H1 (cell line): ENCODE measurements at regions not wholly inside any gene's neighbourhood (a gene's known extent, or its start where the extent isn't known, plus 50 kb on each side); places are given as distances from the start of the nearest gene placed in this dataset.

Experiments used
- CTCF ChIA-PET: fragments of 300-600 bp; sonication (Branson Sonifier 250); formaldehyde crosslinking; loops from one replicate; lab custom pipeline; 2021; ENCODE audit not compliant: partially characterized antibody; lab: Charles Lee
- POLR2A ChIA-PET: fragments of 300-600 bp; sonication (Branson Sonifier 250); formaldehyde crosslinking; loops from one replicate; lab custom pipeline; 2021; ENCODE audit warnings: inconsistent platforms; ENCODE audit not compliant: partially characterized antibody; lab: Charles Lee
- DNase-seq, 2 experiments: peaks; one replicate each; pipeline versions ENCODE4 v3.0.0 to v3.0.0-alpha.2; 2010 to 2022; ENCODE audit warnings: low spot score in 2 of 2, low read depth in 1 of 2, mixed read lengths in 1 of 2
- FAIRE-seq: peaks from 2 replicates; lab custom pipeline; 2011; peaks lifted over from hg19 to GRCh38; lab: Jason Lieb, UNC
- H2AFZ ChIP-seq: 2 replicates; pipeline ENCODE4 v1.8.1; 2012; ENCODE audit warnings: low read length, inconsistent platforms
- H2AK5ac ChIP-seq: 2 replicates; pipeline ENCODE4 v1.6.1; 2013; ENCODE audit warnings: low read depth, low read length
- H2BK120ac ChIP-seq: replicated peaks from 2 replicates; pipeline ENCODE3; 2013; ENCODE audit warnings: low read depth, low read length, inconsistent platforms
- H2BK12ac ChIP-seq: 2 replicates; pipeline ENCODE4 v1.6.1; 2013; ENCODE audit warnings: low read depth, low read length
- H2BK15ac ChIP-seq: 2 replicates; pipeline ENCODE4 v1.6.1; 2013; ENCODE audit warnings: low read length
- H2BK20ac ChIP-seq: 2 replicates; pipeline ENCODE4 v1.6.1; 2013; ENCODE audit warnings: low read length
- H2BK5ac ChIP-seq: 2 replicates; pipeline ENCODE4 v1.6.1; 2013; ENCODE audit warnings: low read depth, low read length
- H3K14ac ChIP-seq: 2 replicates; pipeline ENCODE4 v1.6.1; 2013; ENCODE audit warnings: inconsistent platforms; ENCODE audit not compliant: insufficient read length
- H3K18ac ChIP-seq: 2 replicates; pipeline ENCODE4 v1.6.1; 2013; ENCODE audit warnings: low read length; ENCODE audit errors: extremely low read depth
- H3K23ac ChIP-seq: 2 replicates; pipeline ENCODE4 v1.6.1; 2013; ENCODE audit warnings: inconsistent platforms; ENCODE audit not compliant: insufficient read length
- H3K23me2 ChIP-seq: 2 replicates; pipeline ENCODE4 v1.6.1; 2013; ENCODE audit warnings: low read depth, low read length
- H3K27ac ChIP-seq: 2 replicates; pipeline ENCODE4 v1.6.1; 2011; ENCODE audit warnings: low read depth, low read length, inconsistent platforms
- H3K27me3 ChIP-seq, 4 experiments: replicated peaks in 1 of 4; 1 replicate in 1 of 4; 2 replicates in 3 of 4; pipeline versions ENCODE4 v1.6.1 to v1.8.1; 2011 to 2013; ENCODE audit warnings: low read length in 3 of 4, mild to moderate bottlenecking in 3 of 4, inconsistent platforms in 2 of 4, mixed read lengths in 2 of 4, moderate library complexity in 1 of 4; ENCODE audit not compliant: control insufficient read depth in 3 of 4, insufficient read depth in 3 of 4; ENCODE audit errors: extremely low read depth in 1 of 4
- H3K36me3 ChIP-seq, 4 experiments: 2 replicates each; pipeline versions ENCODE4 v1.6.1 to v1.8.1; 2011 to 2013; ENCODE audit warnings: mild to moderate bottlenecking in 4 of 4, low read length in 3 of 4, moderate library complexity in 2 of 4, control low read depth in 1 of 4, inconsistent platforms in 1 of 4; ENCODE audit not compliant: insufficient read depth in 4 of 4, control insufficient read depth in 2 of 4
- H3K4ac ChIP-seq: replicated peaks from 2 replicates; pipeline ENCODE3; 2013; ENCODE audit warnings: low read length, low read depth, mixed read lengths, inconsistent platforms; ENCODE audit not compliant: insufficient read length
- H3K4me1 ChIP-seq, 4 experiments: replicated peaks in 1 of 4; 1 replicate in 1 of 4; 2 replicates in 3 of 4; pipeline versions ENCODE4 v1.6.1 to v1.8.1; 2011 to 2013; ENCODE audit warnings: low read length in 3 of 4, inconsistent platforms in 2 of 4, mixed read lengths in 1 of 4; ENCODE audit not compliant: insufficient read depth in 4 of 4, control insufficient read depth in 3 of 4
- H3K4me2 ChIP-seq, 2 experiments: 2 replicates each; pipeline versions ENCODE4 v1.6.1 to v1.8.1; 2011 to 2013; ENCODE audit warnings: low read depth in 2 of 2, low read length in 2 of 2, control low read depth in 1 of 2, inconsistent platforms in 1 of 2, mild to moderate bottlenecking in 1 of 2; ENCODE audit not compliant: insufficient read depth in 1 of 2
- H3K4me3 ChIP-seq, 4 experiments: fragments of 200-600, 300-600 bp in 1 of 4; sonication (generic), shearing (Covaris generic), sonication (Bioruptor Twin) in 1 of 4; 2 replicates each; pipeline versions ENCODE4 v1.5.1 to v1.8.1; 2011 to 2016; ENCODE audit warnings: low read length in 4 of 4, low read depth in 3 of 4, control low read depth in 2 of 4, inconsistent platforms in 2 of 4, mild to moderate bottlenecking in 2 of 4, mixed read lengths in 1 of 4, moderate library complexity in 1 of 4; ENCODE audit not compliant: insufficient read depth in 2 of 4; ENCODE audit errors: extremely low read depth in 1 of 4
- H3K56ac ChIP-seq: replicated peaks from 2 replicates; pipeline ENCODE3; 2013; ENCODE audit warnings: low read depth, mild to moderate bottlenecking, mixed read lengths, low read length, inconsistent platforms; ENCODE audit not compliant: insufficient read length
- H3K79me1 ChIP-seq: 2 replicates; pipeline ENCODE4 v1.6.1; 2013; ENCODE audit warnings: low read depth, low read length, control low read depth
- H3K79me2 ChIP-seq, 2 experiments: 2 replicates each; pipeline versions ENCODE4 v1.6.1 to v1.8.1; 2012 to 2013; ENCODE audit warnings: low read length in 2 of 2, mild to moderate bottlenecking in 2 of 2, inconsistent platforms in 1 of 2; ENCODE audit not compliant: insufficient read depth in 2 of 2, control insufficient read depth in 1 of 2
- H3K9ac ChIP-seq, 4 experiments: replicated peaks in 1 of 4; 1 replicate in 1 of 4; 2 replicates in 3 of 4; pipeline versions ENCODE4 v1.6.1 to v1.8.1; 2011 to 2013; ENCODE audit warnings: low read depth in 3 of 4, low read length in 3 of 4, control low read depth in 2 of 4, mild to moderate bottlenecking in 2 of 4, moderate library complexity in 2 of 4, inconsistent platforms in 1 of 4; ENCODE audit errors: extremely low read depth in 1 of 4
- H3K9me3 ChIP-seq, 2 experiments: 2 replicates each; pipeline versions ENCODE4 v1.6.1 to v1.8.1; 2012 to 2013; ENCODE audit warnings: mild to moderate bottlenecking in 2 of 2, moderate library complexity in 2 of 2, control low read depth in 1 of 2, inconsistent platforms in 1 of 2, low read depth in 1 of 2, low read length in 1 of 2, mixed read lengths in 1 of 2; ENCODE audit not compliant: insufficient read depth in 2 of 2
- H4K20me1 ChIP-seq, 2 experiments: replicated peaks in 1 of 2; 2 replicates each; pipeline versions ENCODE3 to v1.8.1; 2011 to 2013; ENCODE audit warnings: inconsistent platforms in 2 of 2, low read length in 2 of 2, mild to moderate bottlenecking in 1 of 2; ENCODE audit not compliant: insufficient read depth in 2 of 2, control insufficient read depth in 1 of 2
- H4K5ac ChIP-seq: 2 replicates; pipeline ENCODE4 v1.6.1; 2013; ENCODE audit warnings: low read length, low read depth, mixed read lengths, inconsistent platforms; ENCODE audit not compliant: insufficient read length
- H4K8ac ChIP-seq: 2 replicates; pipeline ENCODE4 v1.8.0; 2013; ENCODE audit warnings: mild to moderate bottlenecking, moderate library complexity, low read length, inconsistent platforms; ENCODE audit not compliant: insufficient read depth; ENCODE audit errors: extremely low read depth
- H4K91ac ChIP-seq: replicated peaks from 2 replicates; pipeline ENCODE3; 2013; ENCODE audit warnings: low read length, mixed read lengths, inconsistent platforms; ENCODE audit not compliant: insufficient read length
- ASH2L ChIP-seq: fragments of 200-600, 300-600 bp; sonication (generic); IDR thresholded peaks from one replicate; pipeline ENCODE4 v1.7.1; 2017; ENCODE audit warnings: low read length
- EP300 ChIP-seq, 2 experiments: IDR thresholded peaks; 1 replicate in 1 of 2; 2 replicates in 1 of 2; pipeline ENCODE4 v1.6.1; 2011 to 2012; ENCODE audit warnings: low read depth in 2 of 2, low read length in 2 of 2, mild to moderate bottlenecking in 2 of 2, borderline replicate concordance in 1 of 2, inconsistent platforms in 1 of 2, moderate library complexity in 1 of 2
- RFX5 ChIP-seq: IDR thresholded peaks from 2 replicates; pipeline ENCODE4 v1.6.1; 2011; ENCODE audit warnings: low read depth, low read length, improper control_type of control experiment, borderline replicate concordance

DNA sequence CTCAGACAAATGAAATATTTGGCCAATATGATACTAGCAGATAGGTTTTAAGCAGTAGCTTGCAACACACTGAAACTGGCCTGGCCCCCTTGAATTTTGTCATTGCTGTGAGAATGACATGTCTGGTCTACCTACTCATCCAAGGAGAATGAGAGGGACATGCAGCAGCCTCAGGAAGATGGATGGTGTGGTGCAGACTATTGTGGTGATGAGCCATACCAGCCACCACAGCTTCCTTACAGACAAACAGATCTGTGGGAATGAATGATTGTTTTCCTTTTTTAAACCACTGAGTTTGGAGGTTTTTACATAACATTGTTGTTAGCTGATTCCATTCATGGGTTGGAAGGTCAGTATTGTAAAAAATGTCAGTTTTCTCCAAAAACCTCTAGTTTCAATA is 133.7 kb upstream of the POU1F1 start:
- CTCF ChIA-PET = interaction anchor here (1.3 kb wide), 1 partner anchor 48 kb away, joined by 3 read pairs; no protein-coding TSS in a partner anchor
- Histone ChIP-seq H2BK12ac (no peak overlapping the region), H2BK20ac (no peak overlapping the region), H2AK5ac (no peak overlapping the region), H2BK15ac (no peak overlapping the region), H2AFZ (no peak overlapping the region), H3K79me1 (no peaks in the 10 kb centered on the region), H3K4me3 (no peak overlapping the region), H3K56ac (no peak overlapping the region), H3K9ac (no peak overlapping the region), H3K4me2 (no peak overlapping the region), H2BK5ac (no peak overlapping the region), H3K27me3 (no peaks in the 10 kb centered on the region), H3K23me2 (no peaks in the 10 kb centered on the region), H4K20me1 (no peaks in the 10 kb centered on the region), H3K36me3 (no peaks in the 10 kb centered on the region), H3K4me1 (no peaks in the 10 kb centered on the region), H4K8ac (no peak overlapping the region), H4K91ac (no peak overlapping the region), H3K27ac (no peak overlapping the region), H3K9me3 (no peaks in the 10 kb centered on the region), H2BK120ac (no peak overlapping the region), H3K79me2 (no peaks in the 10 kb centered on the region), H3K14ac (no peak overlapping the region), H3K4ac (no peak overlapping the region), H4K5ac (no peak overlapping the region), H3K18ac (no peak overlapping the region), H3K23ac (no peak overlapping the region)
- no peak for TF ChIP-seq EP300 (IDR thresholded peaks at IDR 0.05; ENCODE audit: borderline replicate concordance in 1 of 2, low read depth in 2 of 2, low read length in 2 of 2)
- TF ChIP-seq RFX5 = no peak
- TF ChIP-seq ASH2L = no peak
- POLR2A ChIA-PET = no interaction called here
- FAIRE-seq (no peak), DNase-seq (no peak)
